ENCODE measurements at regions not wholly inside any gene's neighbourhood (a gene's known extent, or its start where the extent isn't known, plus 50 kb on each side); places are given as distances from the start of the nearest gene placed in this dataset.
"Not testable (repeated sequence)": the region's sequence is repeated elsewhere in the genome, so short reads cannot be mapped to it uniquely, and the experiment has no call there.

- DNase-seq: no peak
Observed at GRCh38 chr1:81738875-81739274, 61.9 kb upstream of the ADGRL2 start.

GRCh38 chr1:81733480-81733879 is 67.3 kb upstream of the ADGRL2 start:
- no peak for DNase-seq
- no peak for ATAC-seq

More at GRCh38 chr1:81738875-81739274, 61.9 kb upstream of the ADGRL2 start:
- no peak for ATAC-seq

GRCh38 chr1:81731989-81732388 is 68.7 kb upstream of the ADGRL2 start:
- ATAC-seq (no peak), DNase-seq (no peak)

GRCh38 chr1:81730881-81731280 is 69.9 kb upstream of the ADGRL2 start:
- no peak for ATAC-seq

GRCh38 chr1:81730299-81730698 is 70.4 kb upstream of the ADGRL2 start:
- DNase-seq, ATAC-seq: not testable (repeated sequence)

More at GRCh38 chr1:81730881-81731280, 69.9 kb upstream of the ADGRL2 start:
- no peak for DNase-seq

GRCh38 chr1:81729818-81730217 is 70.9 kb upstream of the ADGRL2 start:
- ATAC-seq (no peak), DNase-seq (no peak)

GRCh38 chr1:81729239-81729638 is 71.5 kb upstream of the ADGRL2 start:
- no peak for ATAC-seq

GRCh38 chr1:81725823-81726222 is 74.9 kb upstream of the ADGRL2 start:
- ATAC-seq (no peak), DNase-seq (no peak)

More at GRCh38 chr1:81729239-81729638, 71.5 kb upstream of the ADGRL2 start:
- DNase-seq: no peak

GRCh38 chr1:81722631-81723328 is 78.0 kb upstream of the ADGRL2 start:
- DNase-seq, ATAC-seq: not testable (repeated sequence)

GRCh38 chr1:81720256-81720655 is 80.5 kb upstream of the ADGRL2 start:
- not testable (repeated sequence) for ATAC-seq, DNase-seq

GRCh38 chr1:81717230-81717629 is 83.5 kb upstream of the ADGRL2 start:
- no peak for ATAC-seq
- no peak for DNase-seq

GRCh38 chr1:81715391-81715790 is 85.3 kb upstream of the ADGRL2 start:
- no peak for DNase-seq
- no peak for ATAC-seq

- no peak for ATAC-seq
Observed at GRCh38 chr1:81714636-81715035, 86.1 kb upstream of the ADGRL2 start.

GRCh38 chr1:81712425-81712824 is 88.3 kb upstream of the ADGRL2 start:
- no peak for DNase-seq

More at GRCh38 chr1:81714636-81715035, 86.1 kb upstream of the ADGRL2 start:
- no peak for DNase-seq

GRCh38 chr1:81710857-81711256 is 89.9 kb upstream of the ADGRL2 start:
- no peak for DNase-seq
- no peak for ATAC-seq

More at GRCh38 chr1:81712425-81712824, 88.3 kb upstream of the ADGRL2 start:
- no peak for ATAC-seq

GRCh38 chr1:81708250-81708649 is 92.5 kb upstream of the ADGRL2 start:
- no peak for DNase-seq
- no peak for ATAC-seq

- no peak for DNase-seq
- ATAC-seq: no peak
Observed at GRCh38 chr1:81706650-81707435, 93.9 kb upstream of the ADGRL2 start.

GRCh38 chr1:81703756-81704463 is 96.8 kb upstream of the ADGRL2 start:
- no peak for DNase-seq
- no peak for ATAC-seq

GRCh38 chr1:81703391-81703755 is 97.4 kb upstream of the ADGRL2 start:
- DNase-seq: no peak
- ATAC-seq: no peak

- ATAC-seq (no peak), DNase-seq (no peak)
Observed at GRCh38 chr1:81702903-81703302, 97.8 kb upstream of the ADGRL2 start.

GRCh38 chr1:81702079-81702715 is 98.5 kb upstream of the ADGRL2 start:
- DNase-seq (no peak), ATAC-seq (no peak)

All from stimulated activated naive CD8-positive, alpha-beta T cell treated with anti-CD3 and anti-CD28 coated beads, Interleukin-15, Interleukin-2, amounts not matched to agents 100 U/mL and 50 U/mL, for 24 hours (primary cell).